ENCODE measurements at regions not wholly inside any gene's neighbourhood (a gene's known extent, or its start where the extent isn't known, plus 50 kb on each side); places are given as distances from the start of the nearest gene placed in this dataset.

DNA sequence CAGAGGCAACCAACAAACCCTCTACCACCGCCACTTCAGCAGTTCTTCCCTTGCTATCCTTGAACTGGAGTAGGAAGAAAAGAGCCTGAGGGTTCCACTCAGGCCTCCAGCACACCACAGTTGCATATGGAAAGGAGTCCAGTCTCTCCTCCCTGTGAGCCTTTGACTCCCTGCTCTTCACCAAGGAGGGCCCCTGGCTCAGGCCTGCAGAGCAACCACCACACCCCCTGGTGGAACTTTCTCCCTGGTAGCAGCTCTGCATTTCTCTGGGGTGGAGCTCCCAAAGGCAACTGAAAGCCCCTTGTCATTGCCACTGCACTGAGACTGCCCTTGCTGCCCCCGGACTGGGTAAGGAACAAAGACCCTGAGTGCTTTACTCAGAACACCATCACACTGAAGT lies 1021.5 kb upstream of the ADGRL2 start:
- Histone ChIP-seq H3K9me3 (ENCODE audit: control insufficient read depth in 1 of 2, low read length in 2 of 2) (no peaks in the 10 kb centered on the region), H3K4me3 (ENCODE audit: low read depth in 1 of 2, low read length in 2 of 2) (no peak overlapping the region), H3K27me3 (ENCODE audit: control insufficient read depth in 1 of 2, insufficient read depth in 2 of 2, low read length in 2 of 2) (no peaks in the 10 kb centered on the region), H3K36me3 (ENCODE audit: control insufficient read depth in 1 of 2, insufficient read depth in 2 of 2, low read length in 2 of 2) (no peaks in the 10 kb centered on the region), H3K27ac (ENCODE audit: low read depth, low read length) (no peak overlapping the region), H3K9ac (ENCODE audit: low read depth in 1 of 2, low read length in 2 of 2) (no peak overlapping the region), H3K4me1 (ENCODE audit: control insufficient read depth in 1 of 2, insufficient read depth in 2 of 2, low read length in 2 of 2) (peaks cover 4% of the 10 kb centered on the region in 2 donors)

DNA sequence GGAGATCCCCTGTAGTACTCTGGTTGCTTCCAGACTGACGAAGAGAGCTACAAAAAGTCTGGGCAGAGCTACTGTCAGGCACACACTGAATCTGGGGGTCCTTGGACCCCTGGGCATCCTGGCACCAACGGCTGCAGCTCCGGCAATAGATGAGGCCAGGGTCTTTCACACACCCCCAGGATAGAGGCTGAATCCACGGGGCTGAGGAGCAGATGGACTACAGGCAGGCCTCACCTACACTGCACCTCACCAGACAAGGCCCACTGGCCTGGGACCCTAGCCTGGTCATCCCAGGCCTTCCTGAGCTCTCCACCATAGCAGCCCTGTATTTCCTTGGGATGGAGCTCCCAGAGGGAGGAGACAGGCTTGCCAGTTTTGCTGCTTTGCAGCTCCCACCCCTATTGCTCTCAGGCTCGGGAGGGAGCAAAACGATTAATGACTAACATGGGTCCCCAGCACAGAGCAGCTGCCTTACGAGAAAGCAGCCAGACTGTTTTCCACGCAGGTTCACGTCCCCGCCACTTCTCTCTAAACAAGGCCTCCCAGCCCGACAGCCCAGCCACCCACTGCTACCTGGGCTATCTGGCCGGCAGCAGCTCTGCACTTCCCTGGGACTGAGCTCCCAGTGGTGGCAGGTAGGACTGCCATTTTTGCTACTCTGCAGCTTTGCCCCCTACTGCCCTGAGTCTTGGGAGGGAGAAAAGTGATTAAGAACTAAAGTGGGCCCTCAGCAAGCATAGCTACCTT lies 1022.5 kb upstream of the ADGRL2 start:
- no peaks in the 10 kb centered on the region for H3K27me3 ChIP-seq (ENCODE audit: control insufficient read depth in 1 of 2, insufficient read depth in 2 of 2, low read length in 2 of 2)
- H3K9me3 ChIP-seq (ENCODE audit: control insufficient read depth in 1 of 2, low read length in 2 of 2): no peaks in the 10 kb centered on the region
- no peak overlapping the region for H3K4me3 ChIP-seq (ENCODE audit: low read depth in 1 of 2, low read length in 2 of 2)
- H3K36me3 ChIP-seq (ENCODE audit: control insufficient read depth in 1 of 2, insufficient read depth in 2 of 2, low read length in 2 of 2): no peaks in the 10 kb centered on the region
- H3K27ac ChIP-seq (ENCODE audit: low read depth, low read length): no peak overlapping the region
- H3K9ac ChIP-seq (ENCODE audit: low read depth in 1 of 2, low read length in 2 of 2): no peak overlapping the region
- peaks cover 4% of the 10 kb centered on the region in 2 donors for H3K4me1 ChIP-seq (ENCODE audit: control insufficient read depth in 1 of 2, insufficient read depth in 2 of 2, low read length in 2 of 2)

GRCh38 chr1:80776266-80776665 lies 1024.5 kb upstream of the ADGRL2 start:
- H3K9ac ChIP-seq (ENCODE audit: low read depth in 1 of 2, low read length in 2 of 2): no peak overlapping the region
- H3K27me3 ChIP-seq (ENCODE audit: control insufficient read depth in 1 of 2, insufficient read depth in 2 of 2, low read length in 2 of 2): no peaks in the 10 kb centered on the region
- peaks cover 4% of the 10 kb centered on the region in 2 donors for H3K4me1 ChIP-seq (ENCODE audit: control insufficient read depth in 1 of 2, insufficient read depth in 2 of 2, low read length in 2 of 2)
- no peak overlapping the region for H3K4me3 ChIP-seq (ENCODE audit: low read depth in 1 of 2, low read length in 2 of 2)
- H3K36me3 ChIP-seq (ENCODE audit: control insufficient read depth in 1 of 2, insufficient read depth in 2 of 2, low read length in 2 of 2): no peaks in the 10 kb centered on the region
- no peaks in the 10 kb centered on the region for H3K9me3 ChIP-seq (ENCODE audit: control insufficient read depth in 1 of 2, low read length in 2 of 2)
- H3K27ac ChIP-seq (ENCODE audit: low read depth, low read length): no peak overlapping the region

- no peaks in the 10 kb centered on the region for H3K4me1 ChIP-seq (ENCODE audit: control insufficient read depth in 1 of 2, insufficient read depth in 2 of 2, low read length in 2 of 2)
- no peak overlapping the region for H3K4me3 ChIP-seq (ENCODE audit: low read depth in 1 of 2, low read length in 2 of 2)
- H3K27me3 ChIP-seq (ENCODE audit: control insufficient read depth in 1 of 2, insufficient read depth in 2 of 2, low read length in 2 of 2): no peaks in the 10 kb centered on the region
- H3K36me3 ChIP-seq (ENCODE audit: control insufficient read depth in 1 of 2, insufficient read depth in 2 of 2, low read length in 2 of 2): no peaks in the 10 kb centered on the region
- H3K9ac ChIP-seq (ENCODE audit: low read depth in 1 of 2, low read length in 2 of 2): no peak overlapping the region
- H3K9me3 ChIP-seq (ENCODE audit: control insufficient read depth in 1 of 2, low read length in 2 of 2): no peaks in the 10 kb centered on the region
- no peak overlapping the region for H3K27ac ChIP-seq (ENCODE audit: low read depth, low read length)
Measured at GRCh38 chr1:80769208-80769750, 1031.5 kb upstream of the ADGRL2 start.

- Histone ChIP-seq H3K9me3 (ENCODE audit: control insufficient read depth in 1 of 2, low read length in 2 of 2) (no peaks in the 10 kb centered on the region), H3K9ac (ENCODE audit: low read depth in 1 of 2, low read length in 2 of 2) (no peak overlapping the region), H3K4me3 (ENCODE audit: low read depth in 1 of 2, low read length in 2 of 2) (no peak overlapping the region), H3K36me3 (ENCODE audit: control insufficient read depth in 1 of 2, insufficient read depth in 2 of 2, low read length in 2 of 2) (no peaks in the 10 kb centered on the region), H3K27ac (ENCODE audit: low read depth, low read length) (no peak overlapping the region), H3K27me3 (ENCODE audit: control insufficient read depth in 1 of 2, insufficient read depth in 2 of 2, low read length in 2 of 2) (no peaks in the 10 kb centered on the region), H3K4me1 (ENCODE audit: control insufficient read depth in 1 of 2, insufficient read depth in 2 of 2, low read length in 2 of 2) (no peaks in the 10 kb centered on the region)
Measured at GRCh38 chr1:80767711-80768110, 1033.0 kb upstream of the ADGRL2 start.

DNA sequence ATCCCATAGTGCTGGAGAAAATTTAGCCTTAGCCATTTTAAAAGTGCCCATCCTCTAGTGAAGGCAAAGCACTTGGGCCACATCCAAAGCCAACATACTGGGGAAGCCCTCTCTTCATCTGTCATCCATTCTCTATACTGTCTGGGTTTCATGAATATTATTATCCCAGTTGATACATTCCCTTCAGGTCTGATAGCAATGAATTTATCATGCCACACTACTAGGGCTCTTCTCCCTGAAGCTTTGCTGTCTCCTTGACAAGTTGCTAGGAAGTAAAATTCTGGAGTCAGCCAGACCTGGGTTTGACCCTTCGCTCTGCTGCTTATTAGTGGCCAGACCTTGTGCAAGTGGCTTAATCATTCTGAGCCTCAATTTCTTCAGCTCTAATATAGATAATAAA lies 1041.4 kb upstream of the ADGRL2 start:
- no peaks in the 10 kb centered on the region for H3K36me3 ChIP-seq (ENCODE audit: control insufficient read depth in 1 of 2, insufficient read depth in 2 of 2, low read length in 2 of 2)
- no peaks in the 10 kb centered on the region for H3K9me3 ChIP-seq (ENCODE audit: control insufficient read depth in 1 of 2, low read length in 2 of 2)
- H3K4me3 ChIP-seq (ENCODE audit: low read depth in 1 of 2, low read length in 2 of 2): no peak overlapping the region
- H3K27me3 ChIP-seq (ENCODE audit: control insufficient read depth in 1 of 2, insufficient read depth in 2 of 2, low read length in 2 of 2): no peaks in the 10 kb centered on the region
- H3K27ac ChIP-seq (ENCODE audit: low read depth, low read length): no peak overlapping the region
- no peaks in the 10 kb centered on the region for H3K4me1 ChIP-seq (ENCODE audit: control insufficient read depth in 1 of 2, insufficient read depth in 2 of 2, low read length in 2 of 2)
- H3K9ac ChIP-seq (ENCODE audit: low read depth in 1 of 2, low read length in 2 of 2): no peak overlapping the region

DNA sequence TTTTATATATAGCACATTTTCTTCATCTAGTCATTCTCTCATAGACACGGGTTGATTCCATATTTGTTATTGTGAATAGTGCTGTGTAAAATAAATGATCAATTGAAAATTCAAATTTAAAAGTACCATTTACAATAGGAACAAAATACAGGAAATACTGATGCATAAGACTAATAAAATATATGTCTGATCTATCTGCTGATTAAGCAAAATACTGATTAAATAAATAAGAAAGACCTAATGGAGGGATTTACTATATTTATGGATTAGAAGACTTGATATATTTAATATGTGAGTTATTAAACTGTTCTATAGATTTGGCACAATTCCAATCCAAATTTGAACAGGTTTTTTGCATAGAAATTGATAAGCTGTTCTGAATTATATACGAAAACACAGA lies 1044.8 kb upstream of the ADGRL2 start:
- no peaks in the 10 kb centered on the region for H3K9me3 ChIP-seq (ENCODE audit: control insufficient read depth in 1 of 2, low read length in 2 of 2)
- H3K9ac ChIP-seq (ENCODE audit: low read depth in 1 of 2, low read length in 2 of 2): no peak overlapping the region
- H3K4me3 ChIP-seq (ENCODE audit: low read depth in 1 of 2, low read length in 2 of 2): no peak overlapping the region
- H3K4me1 ChIP-seq (ENCODE audit: control insufficient read depth in 1 of 2, insufficient read depth in 2 of 2, low read length in 2 of 2): no peaks in the 10 kb centered on the region
- no peaks in the 10 kb centered on the region for H3K27me3 ChIP-seq (ENCODE audit: control insufficient read depth in 1 of 2, insufficient read depth in 2 of 2, low read length in 2 of 2)
- no peak overlapping the region for H3K27ac ChIP-seq (ENCODE audit: low read depth, low read length)
- H3K36me3 ChIP-seq (ENCODE audit: control insufficient read depth in 1 of 2, insufficient read depth in 2 of 2, low read length in 2 of 2): no peaks in the 10 kb centered on the region

DNA sequence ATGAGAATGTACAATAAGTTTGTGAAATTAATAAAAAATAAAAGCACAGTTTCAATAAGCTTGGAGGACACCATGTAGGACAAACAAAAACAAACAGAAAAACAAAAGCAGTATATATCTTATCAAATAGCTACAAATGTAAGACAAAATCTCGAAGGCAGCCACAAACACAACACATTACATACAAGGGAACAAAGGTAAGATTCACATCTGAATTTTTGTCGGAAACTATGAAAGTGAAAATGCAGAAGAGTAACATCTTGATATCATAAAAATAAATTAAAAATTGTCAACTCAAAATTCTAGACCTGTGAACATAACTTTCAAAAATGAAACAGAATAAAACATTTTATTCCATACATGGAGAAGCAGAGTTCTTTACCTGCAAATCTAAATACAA lies 1049.5 kb upstream of the ADGRL2 start:
- Histone ChIP-seq H3K36me3 (ENCODE audit: control insufficient read depth in 1 of 2, insufficient read depth in 2 of 2, low read length in 2 of 2) (no peaks in the 10 kb centered on the region), H3K4me3 (ENCODE audit: low read depth in 1 of 2, low read length in 2 of 2) (no peak overlapping the region), H3K4me1 (ENCODE audit: control insufficient read depth in 1 of 2, insufficient read depth in 2 of 2, low read length in 2 of 2) (no peaks in the 10 kb centered on the region), H3K27me3 (ENCODE audit: control insufficient read depth in 1 of 2, insufficient read depth in 2 of 2, low read length in 2 of 2) (no peaks in the 10 kb centered on the region), H3K9ac (ENCODE audit: low read depth in 1 of 2, low read length in 2 of 2) (no peak overlapping the region), H3K27ac (ENCODE audit: low read depth, low read length) (no peak overlapping the region), H3K9me3 (ENCODE audit: control insufficient read depth in 1 of 2, low read length in 2 of 2) (no peaks in the 10 kb centered on the region)

DNA sequence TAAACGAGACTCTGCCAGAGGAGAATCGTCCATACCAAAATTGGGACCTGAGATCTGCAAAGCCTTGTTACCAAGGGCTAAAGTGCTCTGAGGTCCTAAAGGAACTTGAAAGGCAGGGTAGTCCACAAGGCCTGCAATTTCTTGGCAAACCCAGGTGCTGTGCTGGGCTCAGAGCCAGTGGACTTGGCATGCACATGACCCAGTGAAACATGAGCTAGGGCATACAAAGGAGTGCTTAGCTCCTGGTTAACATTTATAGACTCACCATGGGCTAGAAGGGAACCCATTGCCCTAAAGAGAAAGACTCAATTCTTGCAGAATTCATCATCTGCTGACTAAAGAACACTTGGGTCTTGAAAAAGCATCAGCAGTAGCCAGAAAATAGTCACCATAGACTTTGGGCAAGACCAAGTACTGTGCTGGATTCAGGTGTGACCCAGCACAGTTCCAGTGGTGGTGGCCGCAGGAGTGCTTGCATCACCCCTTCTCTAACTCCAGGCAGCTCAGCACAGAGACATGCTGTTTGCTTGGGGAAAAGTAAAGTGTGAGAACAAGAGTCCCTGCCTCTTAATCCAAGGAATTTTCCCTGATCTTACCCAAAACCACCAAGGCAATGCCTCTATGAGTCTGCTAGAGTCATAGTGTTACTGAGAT lies 1069.4 kb upstream of the ADGRL2 start:
- Histone ChIP-seq H3K36me3 (ENCODE audit: control insufficient read depth in 1 of 2, insufficient read depth in 2 of 2, low read length in 2 of 2) (no peaks in the 10 kb centered on the region), H3K9ac (ENCODE audit: low read depth in 1 of 2, low read length in 2 of 2) (no peak overlapping the region), H3K9me3 (ENCODE audit: control insufficient read depth in 1 of 2, low read length in 2 of 2) (no peaks in the 10 kb centered on the region), H3K4me1 (ENCODE audit: control insufficient read depth in 1 of 2, insufficient read depth in 2 of 2, low read length in 2 of 2) (no peaks in the 10 kb centered on the region), H3K4me3 (ENCODE audit: low read depth in 1 of 2, low read length in 2 of 2) (no peak overlapping the region), H3K27me3 (ENCODE audit: control insufficient read depth in 1 of 2, insufficient read depth in 2 of 2, low read length in 2 of 2) (no peaks in the 10 kb centered on the region), H3K27ac (ENCODE audit: low read depth, low read length) (no peak overlapping the region)

DNA sequence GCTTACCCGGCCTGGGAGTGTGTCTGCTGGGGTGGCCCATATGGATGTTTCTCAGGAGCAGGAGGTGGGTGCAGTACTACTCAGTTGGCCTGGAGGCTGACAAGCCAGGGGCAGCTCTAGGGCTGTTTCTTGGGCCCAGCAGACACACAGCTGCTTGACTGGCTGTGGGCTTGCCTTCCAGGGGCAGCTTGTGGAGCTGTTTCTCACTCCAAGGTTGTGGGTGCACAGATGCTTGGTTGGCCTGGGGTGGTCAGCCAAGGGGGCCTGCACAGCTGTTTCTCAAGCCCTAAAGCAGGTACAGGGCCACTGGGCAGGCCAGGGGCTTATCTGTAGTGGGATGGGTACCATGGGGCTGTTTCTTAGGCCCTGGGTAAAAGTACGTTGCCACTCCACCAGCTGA lies 1078.1 kb upstream of the ADGRL2 start:
- H3K4me1 ChIP-seq (ENCODE audit: control insufficient read depth in 1 of 2, insufficient read depth in 2 of 2, low read length in 2 of 2): no peaks in the 10 kb centered on the region
- no peaks in the 10 kb centered on the region for H3K27me3 ChIP-seq (ENCODE audit: control insufficient read depth in 1 of 2, insufficient read depth in 2 of 2, low read length in 2 of 2)
- H3K9ac ChIP-seq (ENCODE audit: low read depth in 1 of 2, low read length in 2 of 2): no peak overlapping the region
- no peaks in the 10 kb centered on the region for H3K36me3 ChIP-seq (ENCODE audit: control insufficient read depth in 1 of 2, insufficient read depth in 2 of 2, low read length in 2 of 2)
- no peaks in the 10 kb centered on the region for H3K9me3 ChIP-seq (ENCODE audit: control insufficient read depth in 1 of 2, low read length in 2 of 2)
- no peak overlapping the region for H3K27ac ChIP-seq (ENCODE audit: low read depth, low read length)
- no peak overlapping the region for H3K4me3 ChIP-seq (ENCODE audit: low read depth in 1 of 2, low read length in 2 of 2)
